ENCODE measurements at regions not wholly inside any gene's neighbourhood (a gene's known extent, or its start where the extent isn't known, plus 50 kb on each side); places are given as distances from the start of the nearest gene placed in this dataset.

DNA sequence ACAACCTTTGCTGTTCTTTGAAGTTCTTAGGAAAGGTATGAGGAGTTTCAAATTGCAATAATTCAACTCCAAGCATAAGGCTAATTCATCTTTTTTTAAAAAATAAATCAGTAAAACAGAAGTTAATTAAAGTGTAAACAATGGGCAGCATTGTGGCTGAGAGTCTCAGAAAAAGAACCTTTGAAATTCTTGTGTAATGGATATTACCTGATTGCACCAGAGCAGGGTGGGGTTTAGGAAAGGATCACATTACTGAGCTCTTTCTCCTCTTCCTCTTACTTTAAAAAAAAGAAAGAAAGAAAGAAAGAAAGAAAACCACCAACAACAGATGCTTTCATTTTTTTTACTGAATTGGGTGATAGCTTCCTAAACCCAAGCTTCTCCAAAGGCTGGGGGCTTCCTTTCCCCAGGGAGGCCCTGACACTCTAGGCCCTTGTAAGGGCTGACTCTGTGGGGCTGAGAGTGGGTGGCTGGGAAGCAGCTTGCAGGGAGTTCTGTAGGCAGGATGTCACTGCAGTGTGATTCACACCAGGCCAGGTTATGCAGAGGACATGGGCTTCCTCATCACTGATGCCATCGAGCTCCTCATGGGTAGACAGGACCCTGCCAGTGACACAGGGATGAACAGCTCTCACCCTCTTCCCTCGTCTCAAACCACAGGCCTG lies 564.5 kb downstream of the FGF9 start:
- H3K4me3 ChIP-seq (replicated peaks; ENCODE audit: low read depth, low read length): no peak overlapping the region
- no peak for DNase-seq (ENCODE audit: low read depth)

DNA sequence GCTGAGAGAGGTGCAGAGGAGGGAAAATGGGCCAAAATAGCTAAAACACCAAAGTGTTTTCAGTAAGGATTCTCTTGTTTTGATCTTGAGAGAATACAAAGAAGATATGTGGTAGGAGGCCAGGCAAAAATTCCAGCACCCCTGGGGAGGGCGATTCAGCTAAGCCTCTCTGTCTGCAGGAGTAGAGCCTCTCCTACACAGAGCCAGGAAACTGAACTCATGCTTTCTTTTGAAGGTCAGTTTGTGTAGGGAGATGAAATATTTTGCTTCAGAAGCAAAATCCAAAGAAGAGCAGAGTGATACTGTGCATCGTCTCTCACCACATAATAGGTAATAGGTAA lies 565.0 kb downstream of the FGF9 start:
- DNase-seq (ENCODE audit: low read depth): no peak
- H3K4me3 ChIP-seq (replicated peaks; ENCODE audit: low read depth, low read length): no peak overlapping the region
- TF ChIP-seq, protein P1, sequence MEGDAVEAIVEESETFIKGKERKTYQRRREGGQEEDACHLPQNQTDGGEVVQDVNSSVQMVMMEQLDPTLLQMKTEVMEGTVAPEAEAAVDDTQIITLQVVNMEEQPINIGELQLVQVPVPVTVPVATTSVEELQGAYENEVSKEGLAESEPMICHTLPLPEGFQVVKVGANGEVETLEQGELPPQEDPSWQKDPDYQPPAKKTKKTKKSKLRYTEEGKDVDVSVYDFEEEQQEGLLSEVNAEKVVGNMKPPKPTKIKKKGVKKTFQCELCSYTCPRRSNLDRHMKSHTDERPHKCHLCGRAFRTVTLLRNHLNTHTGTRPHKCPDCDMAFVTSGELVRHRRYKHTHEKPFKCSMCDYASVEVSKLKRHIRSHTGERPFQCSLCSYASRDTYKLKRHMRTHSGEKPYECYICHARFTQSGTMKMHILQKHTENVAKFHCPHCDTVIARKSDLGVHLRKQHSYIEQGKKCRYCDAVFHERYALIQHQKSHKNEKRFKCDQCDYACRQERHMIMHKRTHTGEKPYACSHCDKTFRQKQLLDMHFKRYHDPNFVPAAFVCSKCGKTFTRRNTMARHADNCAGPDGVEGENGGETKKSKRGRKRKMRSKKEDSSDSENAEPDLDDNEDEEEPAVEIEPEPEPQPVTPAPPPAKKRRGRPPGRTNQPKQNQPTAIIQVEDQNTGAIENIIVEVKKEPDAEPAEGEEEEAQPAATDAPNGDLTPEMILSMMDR (IDR thresholded peaks at IDR 0.05; ENCODE audit: low read length, missing control alignments): no peak

More for the DNA sequence above, 564.5 kb downstream of the FGF9 start:
- TF ChIP-seq, protein P1 (IDR thresholded peaks at IDR 0.05; ENCODE audit: low read length, missing control alignments): no peak

- TF ChIP-seq, protein P1 (IDR thresholded peaks at IDR 0.05; ENCODE audit: low read length, missing control alignments): no peak
These were observed 567.4 kb downstream of the FGF9 start for GRCh38 chr13:22238269-22238668.

GRCh38 chr13:22240716-22241115 lies 569.8 kb downstream of the FGF9 start:
- TF ChIP-seq, protein P1 (IDR thresholded peaks at IDR 0.05; ENCODE audit: low read length, missing control alignments): no peak
- DNase-seq (ENCODE audit: low read depth): no peak
- H3K4me3 ChIP-seq (replicated peaks; ENCODE audit: low read depth, low read length): no peak overlapping the region

More at GRCh38 chr13:22238269-22238668, 567.4 kb downstream of the FGF9 start:
- no peak overlapping the region for H3K4me3 ChIP-seq (replicated peaks; ENCODE audit: low read depth, low read length)
- no peak for DNase-seq (ENCODE audit: low read depth)

GRCh38 chr13:22243469-22244163 lies 572.7 kb downstream of the FGF9 start:
- H3K4me3 ChIP-seq (replicated peaks; ENCODE audit: low read depth, low read length): no peak overlapping the region
- TF ChIP-seq, protein P1 (IDR thresholded peaks at IDR 0.05; ENCODE audit: low read length, missing control alignments): no peak
- DNase-seq (ENCODE audit: low read depth): no peak

DNA sequence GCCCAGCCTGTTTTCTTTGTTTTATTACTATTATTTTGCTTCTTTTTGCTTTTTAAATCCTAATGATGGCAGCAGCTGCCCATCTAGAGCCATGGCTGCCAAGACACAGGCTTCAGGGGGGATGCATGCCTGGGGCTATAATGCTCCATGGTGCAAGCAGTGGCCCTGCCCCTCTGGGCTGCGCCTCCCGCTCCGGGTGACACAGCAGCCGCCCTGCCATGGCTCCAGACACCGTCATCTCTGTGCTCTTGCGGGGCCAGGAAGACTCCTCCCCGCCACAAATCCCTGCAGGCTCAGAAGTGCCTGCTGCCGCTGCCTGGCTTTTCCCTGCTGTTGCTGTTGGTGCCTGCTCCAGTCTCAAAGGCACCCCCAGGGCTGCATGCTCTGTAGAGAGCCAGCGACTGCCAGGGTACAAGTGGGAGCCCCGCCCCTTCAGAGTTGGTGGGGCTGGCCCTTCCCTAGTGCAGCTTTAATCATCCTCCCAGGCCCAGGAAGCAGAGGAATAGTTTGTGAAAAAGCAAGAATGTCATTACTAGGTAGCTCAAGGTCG lies 581.5 kb downstream of the FGF9 start:
- no peak overlapping the region for H3K4me3 ChIP-seq (replicated peaks; ENCODE audit: low read depth, low read length)
- TF ChIP-seq, protein P1 (IDR thresholded peaks at IDR 0.05; ENCODE audit: low read length, missing control alignments): no peak
- DNase-seq (ENCODE audit: low read depth): no peak
